Activated B cell treated with CpG ODN at 0.5 μM for 24 hours (primary cell): ENCODE measurements at regions not wholly inside any gene's neighbourhood (a gene's known extent, or its start where the extent isn't known, plus 50 kb on each side); places are given as distances from the start of the nearest gene placed in this dataset.

Experiments used
- ATAC-seq: fragments of 200-7000 bp; cut with Tn5 transposase; one replicate; pipeline ENCODE4 v1.10.0; 2021; ENCODE audit warnings: low read depth, mild to moderate bottlenecking, moderate library complexity
- CTCF ChIA-PET: fragments of 350-600 bp; sonication (Branson Sonifier 250); formaldehyde crosslinking; loops from one replicate; lab custom pipeline; 2021; ENCODE audit warnings: antibody characterized with exemption; lab: Charles Lee
- POLR2A ChIA-PET: fragments of 350-600 bp; sonication (Branson Sonifier 250); formaldehyde crosslinking; loops from one replicate; lab custom pipeline; 2021; ENCODE audit warnings: antibody characterized with exemption; lab: Charles Lee
- DNase-seq: peaks from one replicate; pipeline ENCODE4 v3.0.0; 2022
- H3K27ac Mint-ChIP-seq: one replicate; pipeline ENCODE4 v1.8.0; 2020; ENCODE audit warnings: mixed read lengths
- H3K27me3 Mint-ChIP-seq: one replicate; pipeline ENCODE4 v1.8.0; 2021; ENCODE audit warnings: mixed read lengths
- H3K36me3 Mint-ChIP-seq: one replicate; pipeline ENCODE4 v1.8.0; 2021; ENCODE audit warnings: low read depth, mixed read lengths
- H3K4me1 Mint-ChIP-seq: one replicate; pipeline ENCODE4 v1.8.0; 2021; ENCODE audit warnings: mixed read lengths
- H3K4me3 Mint-ChIP-seq: one replicate; pipeline ENCODE4 v1.8.0; 2020; ENCODE audit warnings: mild to moderate bottlenecking, mixed read lengths
- H3K9me3 Mint-ChIP-seq: one replicate; pipeline ENCODE4 v1.8.0; 2020; ENCODE audit warnings: mixed read lengths
- intact Hi-C: fragments of 100-400 bp; cut with micrococcal nuclease; formaldehyde crosslinking; loops from one replicate; pipeline ENCODE4 v1.15.1; 2024
- TF ChIP-seq, protein P1 (sequence below): fragments of 200-600 bp; IDR thresholded peaks from one replicate; pipeline ENCODE4 v1.8.0; 2022; ENCODE audit warnings: antibody characterized with exemption, mild to moderate bottlenecking

DNA sequence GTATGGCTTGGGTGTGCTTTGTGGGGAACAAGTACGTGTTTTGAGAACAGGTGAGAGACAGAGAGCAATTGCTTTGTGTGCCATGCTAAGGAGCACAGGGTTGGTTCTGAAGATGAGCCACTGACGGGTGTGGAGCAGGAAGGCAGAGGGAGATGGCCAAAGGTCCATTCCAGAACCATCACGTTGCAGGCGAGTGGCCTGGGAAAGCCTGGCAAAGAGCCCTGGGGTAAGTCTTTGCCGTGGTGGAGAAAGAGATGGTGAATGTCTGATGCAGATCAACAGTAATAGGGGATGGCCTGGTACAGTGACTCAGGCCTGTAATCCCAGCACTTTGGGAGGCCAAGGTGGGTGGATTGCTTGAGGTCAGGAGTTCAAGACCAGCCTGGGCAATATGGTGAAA lies 93.5 kb upstream of the ZNF521 start:
- Mint-ChIP-seq H3K4me3 (no peak overlapping the region), H3K27me3 (peaks cover 4% of the 10 kb centered on the region), H3K4me1 (no peaks in the 10 kb centered on the region), H3K9me3 (no peaks in the 10 kb centered on the region), H3K27ac (no peak overlapping the region), H3K36me3 (no peaks in the 10 kb centered on the region)
- TF ChIP-seq, protein P1, sequence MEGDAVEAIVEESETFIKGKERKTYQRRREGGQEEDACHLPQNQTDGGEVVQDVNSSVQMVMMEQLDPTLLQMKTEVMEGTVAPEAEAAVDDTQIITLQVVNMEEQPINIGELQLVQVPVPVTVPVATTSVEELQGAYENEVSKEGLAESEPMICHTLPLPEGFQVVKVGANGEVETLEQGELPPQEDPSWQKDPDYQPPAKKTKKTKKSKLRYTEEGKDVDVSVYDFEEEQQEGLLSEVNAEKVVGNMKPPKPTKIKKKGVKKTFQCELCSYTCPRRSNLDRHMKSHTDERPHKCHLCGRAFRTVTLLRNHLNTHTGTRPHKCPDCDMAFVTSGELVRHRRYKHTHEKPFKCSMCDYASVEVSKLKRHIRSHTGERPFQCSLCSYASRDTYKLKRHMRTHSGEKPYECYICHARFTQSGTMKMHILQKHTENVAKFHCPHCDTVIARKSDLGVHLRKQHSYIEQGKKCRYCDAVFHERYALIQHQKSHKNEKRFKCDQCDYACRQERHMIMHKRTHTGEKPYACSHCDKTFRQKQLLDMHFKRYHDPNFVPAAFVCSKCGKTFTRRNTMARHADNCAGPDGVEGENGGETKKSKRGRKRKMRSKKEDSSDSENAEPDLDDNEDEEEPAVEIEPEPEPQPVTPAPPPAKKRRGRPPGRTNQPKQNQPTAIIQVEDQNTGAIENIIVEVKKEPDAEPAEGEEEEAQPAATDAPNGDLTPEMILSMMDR = no peak
- ATAC-seq = no peak
- intact Hi-C loops = no loop called here
- DNase-seq = no peak
- POLR2A ChIA-PET = no interaction called here
- CTCF ChIA-PET = no interaction called here

DNA sequence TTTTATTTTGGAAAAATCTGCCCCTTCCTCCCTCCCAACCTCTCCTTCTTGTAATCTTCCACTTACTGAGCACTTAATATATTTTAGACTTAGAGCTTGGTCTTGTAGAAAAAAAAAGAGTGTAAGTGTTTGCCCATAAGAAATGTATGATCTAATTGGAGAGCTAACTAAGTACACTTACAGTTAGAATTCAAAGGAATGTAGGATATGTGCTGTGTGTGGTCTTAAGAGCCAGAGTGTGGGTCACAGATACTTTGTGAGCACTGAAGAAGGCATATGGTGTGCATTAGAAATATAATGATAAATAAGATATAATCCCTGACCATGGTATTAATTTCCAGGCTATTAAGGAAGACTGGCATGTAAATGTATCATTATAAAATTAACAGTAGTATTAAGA lies 91.8 kb upstream of the ZNF521 start:
- Mint-ChIP-seq H3K4me1 (no peaks in the 10 kb centered on the region), H3K27me3 (peaks cover 4% of the 10 kb centered on the region), H3K9me3 (no peaks in the 10 kb centered on the region), H3K4me3 (no peak overlapping the region), H3K27ac (no peak overlapping the region), H3K36me3 (no peaks in the 10 kb centered on the region)
- POLR2A ChIA-PET = no interaction called here
- intact Hi-C loops = no loop called here
- TF ChIP-seq, protein P1 = no peak
- DNase-seq (no peak), ATAC-seq (no peak)
- CTCF ChIA-PET = no interaction called here

DNA sequence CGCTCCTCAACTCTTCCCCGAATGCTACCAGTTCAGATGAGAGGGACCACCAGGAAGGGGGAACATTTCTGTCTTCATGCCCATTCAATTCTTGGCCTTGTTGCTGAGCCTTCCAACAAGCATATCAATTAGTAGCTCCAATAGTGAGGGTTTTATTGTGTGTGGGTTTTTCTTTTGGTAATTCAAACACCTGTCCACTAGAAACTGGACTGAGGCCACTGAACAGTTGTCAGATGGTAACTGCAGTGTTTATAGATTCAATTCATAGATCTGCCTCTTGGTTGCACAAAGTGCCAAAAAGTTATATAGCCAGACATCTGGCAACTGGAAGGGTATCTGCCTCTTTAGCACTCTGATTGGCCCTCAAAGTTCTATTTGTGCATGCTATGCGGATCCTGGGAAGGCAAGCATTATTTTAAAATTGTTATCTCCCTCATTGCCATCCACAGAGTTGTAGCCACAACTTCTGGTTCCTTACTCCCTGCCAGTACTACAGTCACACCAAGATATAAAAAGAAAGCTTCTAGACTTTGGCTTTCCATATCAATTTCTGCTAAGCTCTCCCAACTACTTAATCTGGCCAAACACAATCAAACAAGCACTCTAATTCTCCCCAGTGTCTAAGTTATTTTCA lies 83.3 kb upstream of the ZNF521 start:
- DNase-seq (no peak), ATAC-seq (no peak)
- TF ChIP-seq, protein P1 = no peak
- Mint-ChIP-seq H3K4me1 (no peaks in the 10 kb centered on the region), H3K36me3 (no peaks in the 10 kb centered on the region), H3K27ac (no peak overlapping the region), H3K27me3 (no peaks in the 10 kb centered on the region), H3K4me3 (no peak overlapping the region), H3K9me3 (no peaks in the 10 kb centered on the region)
- intact Hi-C loops = no loop called here
- ChIA-PET CTCF (no interaction called here), POLR2A (no interaction called here)

DNA sequence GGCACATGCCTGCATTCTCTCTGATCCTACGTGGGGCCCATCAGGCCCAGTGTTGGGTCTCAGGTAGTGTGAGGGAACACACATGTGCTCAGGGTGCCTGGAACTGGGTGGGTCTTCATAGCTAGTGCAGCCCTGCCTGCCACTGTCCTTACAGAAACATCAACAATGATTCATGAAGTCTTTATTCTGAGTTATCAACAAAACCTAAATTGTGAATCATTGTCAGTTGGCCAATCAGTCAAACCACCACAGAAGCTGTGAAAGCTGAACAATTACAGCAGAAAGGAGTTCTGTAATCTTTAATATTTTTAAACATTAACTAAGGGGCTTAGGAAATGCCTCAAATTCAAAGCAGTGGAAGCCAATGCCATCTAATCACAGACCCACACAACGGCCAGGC lies 82.8 kb upstream of the ZNF521 start:
- Mint-ChIP-seq H3K36me3 (no peaks in the 10 kb centered on the region), H3K9me3 (no peaks in the 10 kb centered on the region), H3K4me1 (no peaks in the 10 kb centered on the region), H3K4me3 (no peak overlapping the region), H3K27ac (no peak overlapping the region), H3K27me3 (no peaks in the 10 kb centered on the region)
- TF ChIP-seq, protein P1 = no peak
- ChIA-PET POLR2A (no interaction called here), CTCF (no interaction called here)
- DNase-seq (no peak), ATAC-seq (no peak)
- intact Hi-C loops = no loop called here

DNA sequence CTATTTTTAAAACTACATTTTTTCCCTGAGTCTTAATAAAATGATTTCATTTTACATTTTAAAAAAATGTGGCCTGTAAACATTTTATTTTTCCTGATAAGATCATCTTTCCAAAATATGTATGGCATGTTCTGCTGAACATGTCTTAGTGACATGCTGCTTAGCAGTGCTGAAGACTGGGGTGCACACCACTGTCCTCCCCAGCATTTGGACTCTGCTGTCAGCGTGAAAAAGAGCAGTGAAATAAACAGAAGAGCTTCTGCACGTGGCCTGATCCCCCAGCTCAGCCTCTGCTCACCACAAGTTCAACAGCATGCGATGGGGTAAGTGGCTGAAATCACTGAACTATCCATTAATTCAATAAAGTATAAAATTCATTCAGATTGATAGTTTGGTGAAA lies 81.6 kb upstream of the ZNF521 start:
- intact Hi-C loops = no loop called here
- H3K4me3 Mint-ChIP-seq = no peak overlapping the region
- ChIA-PET POLR2A (no interaction called here), CTCF (no interaction called here)
- no peak overlapping the region for H3K27ac Mint-ChIP-seq
- DNase-seq = no peak
- no peaks in the 10 kb centered on the region for H3K9me3 Mint-ChIP-seq
- TF ChIP-seq, protein P1 = no peak
- H3K36me3 Mint-ChIP-seq = no peaks in the 10 kb centered on the region
- no peaks in the 10 kb centered on the region for H3K4me1 Mint-ChIP-seq
- ATAC-seq = no peak
- no peaks in the 10 kb centered on the region for H3K27me3 Mint-ChIP-seq
